Keratinocyte (primary cell): ENCODE measurements at regions not wholly inside any gene's neighbourhood (a gene's known extent, or its start where the extent isn't known, plus 50 kb on each side); places are given as distances from the start of the nearest gene placed in this dataset.
A peak's percentile ranks its signal among the peaks of the same experiment; 100 is the strongest.

ENCODE experiments used
- EZH2 ChIP-seq: IDR thresholded peaks from one replicate; pipeline ENCODE4 v1.6.1; 2012; ENCODE audit warnings: inconsistent platforms, mild to moderate bottlenecking, low read length, moderate library complexity
- TF ChIP-seq, protein P1 (sequence below), 3 experiments: IDR thresholded peaks in 1 of 3; conservative IDR thresholded peaks in 1 of 3; optimal IDR thresholded peaks in 1 of 3; 2 replicates in 2 of 3; 3 replicates in 1 of 3; pipeline versions ENCODE3 to v1.5.1; 2011; ENCODE audit warnings: low read length in 3 of 3, mild to moderate bottlenecking in 3 of 3, moderate library complexity in 2 of 3, control low read depth in 1 of 3, inconsistent platforms in 1 of 3; ENCODE audit not compliant: insufficient read depth in 2 of 3; ENCODE audit errors: extremely low read depth in 1 of 3

DNA sequence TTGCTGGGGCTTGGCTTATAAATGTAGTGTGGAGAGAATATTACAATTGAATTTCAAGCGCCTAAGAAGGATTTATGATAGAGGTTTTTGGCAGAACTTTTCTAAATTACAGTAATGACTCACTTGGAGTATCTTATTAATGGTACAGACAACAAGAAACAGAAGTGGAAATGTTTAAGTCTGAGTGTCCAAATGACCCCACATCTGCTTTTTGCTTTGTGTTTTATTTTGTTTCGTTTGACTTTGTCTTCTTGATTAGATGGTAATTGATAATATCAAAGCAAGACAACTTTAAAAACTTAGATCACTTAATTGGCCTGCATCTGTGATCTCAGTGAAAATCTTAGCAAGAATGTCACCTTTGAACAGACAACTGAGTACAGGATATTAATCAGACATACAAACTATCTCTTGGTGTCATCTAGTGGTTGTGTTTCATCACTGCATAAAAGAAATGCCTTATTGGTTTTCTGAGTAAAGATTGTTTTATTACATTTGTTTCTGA, 577.4 kb downstream of the ISL1 start:
- TF ChIP-seq, protein P1, sequence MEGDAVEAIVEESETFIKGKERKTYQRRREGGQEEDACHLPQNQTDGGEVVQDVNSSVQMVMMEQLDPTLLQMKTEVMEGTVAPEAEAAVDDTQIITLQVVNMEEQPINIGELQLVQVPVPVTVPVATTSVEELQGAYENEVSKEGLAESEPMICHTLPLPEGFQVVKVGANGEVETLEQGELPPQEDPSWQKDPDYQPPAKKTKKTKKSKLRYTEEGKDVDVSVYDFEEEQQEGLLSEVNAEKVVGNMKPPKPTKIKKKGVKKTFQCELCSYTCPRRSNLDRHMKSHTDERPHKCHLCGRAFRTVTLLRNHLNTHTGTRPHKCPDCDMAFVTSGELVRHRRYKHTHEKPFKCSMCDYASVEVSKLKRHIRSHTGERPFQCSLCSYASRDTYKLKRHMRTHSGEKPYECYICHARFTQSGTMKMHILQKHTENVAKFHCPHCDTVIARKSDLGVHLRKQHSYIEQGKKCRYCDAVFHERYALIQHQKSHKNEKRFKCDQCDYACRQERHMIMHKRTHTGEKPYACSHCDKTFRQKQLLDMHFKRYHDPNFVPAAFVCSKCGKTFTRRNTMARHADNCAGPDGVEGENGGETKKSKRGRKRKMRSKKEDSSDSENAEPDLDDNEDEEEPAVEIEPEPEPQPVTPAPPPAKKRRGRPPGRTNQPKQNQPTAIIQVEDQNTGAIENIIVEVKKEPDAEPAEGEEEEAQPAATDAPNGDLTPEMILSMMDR (optimal IDR thresholded peaks at IDR 0.05 in 1 of 3, IDR thresholded peaks at IDR 0.05 in 1 of 3, conservative IDR thresholded peaks at IDR 0.05 in 1 of 3; ENCODE audit: extremely low read depth in 1 of 3, insufficient read depth in 2 of 3, low read length in 3 of 3): peak in 2 of 3 experiments; percentile 58 to 65
- TF ChIP-seq EZH2: no peak
